Mononuclear cell (primary cell): ENCODE measurements at regions not wholly inside any gene's neighbourhood (a gene's known extent, or its start where the extent isn't known, plus 50 kb on each side); places are given as distances from the start of the nearest gene placed in this dataset.

ENCODE experiments used
- H3K27me3 ChIP-seq: 2 replicates; pipeline ENCODE4 v1.6.0; 2011; ENCODE audit warnings: low read length, control low read depth; ENCODE audit not compliant: insufficient read depth
- H3K4me1 ChIP-seq: 2 replicates; pipeline ENCODE4 v1.5.1; 2011; ENCODE audit warnings: mild to moderate bottlenecking, low read length, control low read depth; ENCODE audit not compliant: insufficient read depth
- H3K4me3 ChIP-seq: 2 replicates; pipeline ENCODE4 v1.5.1; 2011; ENCODE audit warnings: mild to moderate bottlenecking, low read length, moderate library complexity
- H3K9me3 ChIP-seq: 2 replicates; pipeline ENCODE4 v1.5.1; 2011; ENCODE audit warnings: low read depth, mild to moderate bottlenecking, control low read depth, low read length

DNA sequence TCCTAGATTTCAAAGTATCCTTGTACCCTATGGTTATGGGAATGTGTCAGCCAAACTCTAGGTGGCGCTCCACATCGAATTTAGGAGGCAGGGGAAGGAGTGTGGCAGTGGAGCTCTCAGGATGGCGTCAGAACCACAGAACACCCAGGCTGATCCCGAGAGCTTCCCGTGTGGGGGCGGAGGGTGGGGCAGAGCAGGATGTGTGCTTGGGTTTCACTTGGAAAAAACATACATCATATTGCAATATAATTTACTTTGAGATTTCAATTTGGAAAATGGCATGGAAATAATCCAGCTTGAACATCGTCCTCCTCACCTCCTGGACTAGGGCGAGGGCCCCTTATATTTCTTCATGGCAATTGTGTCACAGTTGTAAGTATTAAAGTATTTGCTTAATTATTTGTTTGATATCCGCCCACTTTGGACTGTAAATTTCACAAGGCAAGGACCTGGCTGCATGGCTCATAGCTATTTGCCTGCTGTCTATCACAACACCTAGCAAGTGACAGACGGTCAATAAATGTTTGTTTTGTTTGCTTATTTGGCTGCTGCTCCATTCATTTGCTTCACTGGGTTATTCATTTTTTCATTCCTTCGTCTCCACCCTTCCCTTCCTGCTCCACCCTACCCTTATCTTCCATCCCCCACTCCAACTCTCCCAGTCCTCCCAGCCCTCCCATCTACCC, 221.5 kb upstream of the HMGA2 start:
- H3K9me3 ChIP-seq, result no peaks in the 10 kb centered on the region

GRCh38 chr12:65603438-65604351, 220.6 kb upstream of the HMGA2 start:
- Histone ChIP-seq H3K4me3 (no peak overlapping the region), H3K27me3 (peaks cover 8% of the 10 kb centered on the region), H3K9me3 (no peaks in the 10 kb centered on the region), H3K4me1 (no peaks in the 10 kb centered on the region)

More for the DNA sequence above, 221.5 kb upstream of the HMGA2 start:
- Histone ChIP-seq H3K27me3 (peaks cover 8% of the 10 kb centered on the region), H3K4me3 (no peak overlapping the region), H3K4me1 (no peaks in the 10 kb centered on the region)

DNA sequence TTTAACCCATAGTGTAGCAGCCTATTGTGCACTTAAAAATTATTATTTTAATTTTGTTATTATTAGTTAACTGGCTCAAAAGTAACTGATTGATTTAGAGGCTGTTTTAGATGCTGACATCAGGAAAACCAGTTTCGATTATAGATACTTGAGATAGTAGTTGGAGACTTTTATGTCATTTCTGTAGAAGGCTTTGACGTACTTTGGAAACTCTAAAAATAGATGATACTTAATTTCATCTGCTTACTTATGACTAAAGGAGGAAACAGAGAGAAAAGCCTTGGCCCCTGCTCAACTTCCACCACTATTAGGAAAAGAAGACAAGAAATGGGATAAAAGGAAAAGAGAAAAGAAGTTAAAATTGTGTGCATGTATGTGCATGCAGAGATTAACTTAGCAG, 219.3 kb upstream of the HMGA2 start:
- Histone ChIP-seq H3K27me3 (peaks cover 8% of the 10 kb centered on the region), H3K9me3 (no peaks in the 10 kb centered on the region), H3K4me3 (no peak overlapping the region), H3K4me1 (no peaks in the 10 kb centered on the region)

DNA sequence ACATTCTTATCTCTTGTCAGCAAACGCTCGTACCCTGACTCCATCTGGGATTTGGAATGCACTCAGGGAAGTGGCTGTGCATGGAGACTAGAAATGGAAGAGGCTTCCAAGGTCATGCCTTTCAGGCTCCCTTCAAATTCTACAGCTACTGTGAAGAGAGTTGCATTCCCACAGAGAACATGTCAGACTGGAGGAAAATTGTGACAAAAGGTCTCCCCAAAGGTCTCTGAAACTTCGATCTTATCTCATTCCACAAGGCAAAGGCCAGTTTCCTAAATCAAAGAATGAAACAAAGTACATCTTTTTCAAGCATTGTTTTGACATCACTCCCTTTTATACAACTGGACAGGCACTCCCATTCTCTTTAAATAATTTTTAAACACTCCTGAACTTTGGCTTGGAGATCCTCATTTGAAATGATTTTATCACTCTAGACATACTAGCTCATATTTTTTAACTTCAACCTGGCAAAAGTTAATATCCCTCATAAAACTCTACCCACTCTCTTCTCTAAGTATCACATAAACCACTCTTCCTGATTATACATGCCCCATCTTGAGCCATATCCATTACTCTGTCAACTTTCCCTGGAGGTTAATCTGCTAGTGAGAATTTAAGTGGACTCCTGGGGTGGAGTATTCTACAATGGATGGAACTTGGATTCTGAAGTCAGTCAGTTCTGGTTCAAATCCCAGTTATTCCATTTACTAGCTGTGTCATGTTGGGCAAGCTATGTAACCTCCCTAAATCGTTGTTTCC, 218.1 kb upstream of the HMGA2 start:
- Histone ChIP-seq H3K27me3 (peaks cover 3% of the 10 kb centered on the region), H3K4me3 (no peak overlapping the region), H3K4me1 (no peaks in the 10 kb centered on the region), H3K9me3 (no peaks in the 10 kb centered on the region)

DNA sequence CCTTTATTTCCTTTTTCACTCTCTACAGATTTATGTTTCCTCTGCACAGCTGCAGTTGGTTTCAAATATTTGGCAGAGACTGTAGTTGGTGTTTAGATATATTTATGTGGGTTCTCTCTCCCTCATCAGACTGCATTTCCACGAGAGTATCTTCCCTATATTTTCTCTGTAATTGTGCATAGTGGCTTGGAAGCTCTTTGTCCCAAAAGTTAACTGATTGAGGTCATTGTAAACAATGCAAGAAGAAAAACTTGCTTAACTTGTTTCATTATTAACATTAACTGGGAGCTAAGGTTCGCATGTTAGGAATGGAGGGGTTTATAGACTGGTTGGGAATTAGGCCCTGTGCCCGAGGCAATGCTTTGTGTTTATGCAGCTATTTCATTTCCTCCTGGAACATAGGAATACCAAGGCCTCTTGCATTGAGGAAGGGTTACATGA, 216.9 kb upstream of the HMGA2 start:
- H3K4me1 ChIP-seq, result no peaks in the 10 kb centered on the region
- H3K27me3 ChIP-seq, result no peaks in the 10 kb centered on the region
- H3K9me3 ChIP-seq, result no peaks in the 10 kb centered on the region
- H3K4me3 ChIP-seq, result no peak overlapping the region

DNA sequence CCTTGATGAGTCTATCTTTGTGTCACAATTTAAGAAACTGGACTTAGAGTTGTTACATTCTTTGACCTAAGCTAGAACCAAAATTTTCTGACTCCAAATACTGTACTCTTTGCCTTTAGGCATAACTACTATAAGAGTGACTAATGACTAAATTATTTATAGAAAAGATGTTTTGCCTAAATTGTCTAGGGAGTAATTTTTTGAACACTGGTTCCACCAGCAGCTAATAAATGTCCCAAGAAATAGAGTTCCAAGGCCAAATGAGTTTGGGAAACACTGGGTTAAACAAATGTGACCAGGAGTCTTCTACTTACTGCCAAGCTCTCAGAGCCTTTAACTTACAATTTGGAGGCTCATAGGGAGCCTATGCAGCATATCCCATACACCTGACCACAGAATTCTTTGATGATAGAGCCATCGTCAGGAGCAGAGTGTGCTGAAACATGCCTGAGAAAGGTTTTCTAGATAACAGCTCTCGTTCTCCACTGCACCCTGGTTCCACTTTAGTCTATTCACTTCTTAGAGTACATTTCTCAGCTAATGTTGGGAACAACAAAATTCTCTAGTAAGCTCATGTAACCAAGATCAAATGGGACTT, 215.9 kb upstream of the HMGA2 start:
- no peaks in the 10 kb centered on the region for H3K4me1 ChIP-seq
- H3K9me3 ChIP-seq, result no peaks in the 10 kb centered on the region
- H3K4me3 ChIP-seq, result no peak overlapping the region
- H3K27me3 ChIP-seq, result no peaks in the 10 kb centered on the region

DNA sequence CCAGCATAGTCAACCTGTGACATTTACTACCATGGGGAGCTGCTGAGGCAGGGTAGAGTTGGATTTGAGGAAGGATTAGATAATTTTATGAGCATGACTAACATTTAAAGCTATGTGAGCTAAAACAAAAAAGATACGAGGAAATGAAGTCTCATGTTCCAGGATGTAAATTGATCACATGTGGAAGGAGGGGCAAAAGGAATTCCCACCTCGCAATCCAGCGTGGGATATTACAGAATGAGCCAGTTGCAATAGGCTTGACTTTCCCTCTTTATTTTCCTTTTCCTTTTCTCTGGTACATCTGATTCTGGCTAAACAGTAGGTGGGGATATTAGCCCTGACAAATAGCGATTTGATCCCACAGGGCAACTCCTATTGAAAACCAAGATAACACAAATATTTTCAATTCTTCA, 214.9 kb upstream of the HMGA2 start:
- Histone ChIP-seq H3K4me1 (no peaks in the 10 kb centered on the region), H3K27me3 (no peaks in the 10 kb centered on the region), H3K9me3 (no peaks in the 10 kb centered on the region), H3K4me3 (no peak overlapping the region)

DNA sequence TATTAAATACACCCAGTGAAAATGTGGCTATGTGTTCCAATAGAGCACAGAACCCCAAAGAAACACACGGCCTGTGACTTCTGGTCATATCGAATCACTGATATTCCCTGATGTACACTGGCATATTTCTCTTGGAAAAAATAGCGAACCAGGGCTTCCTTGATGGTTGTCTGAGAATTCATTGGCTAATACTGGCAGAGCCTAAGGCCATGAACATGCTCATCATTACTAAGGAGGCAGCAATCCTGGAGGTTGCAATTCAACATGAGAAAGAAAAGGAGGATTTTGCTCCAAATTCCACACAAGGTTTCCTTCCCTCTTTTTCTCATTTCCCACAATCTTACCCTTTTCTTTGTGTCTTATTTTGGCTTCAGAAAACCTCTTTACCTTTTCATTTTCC, 212.9 kb upstream of the HMGA2 start:
- no peaks in the 10 kb centered on the region for H3K27me3 ChIP-seq
- H3K4me3 ChIP-seq, result no peak overlapping the region
- H3K9me3 ChIP-seq, result no peaks in the 10 kb centered on the region
- no peaks in the 10 kb centered on the region for H3K4me1 ChIP-seq

DNA sequence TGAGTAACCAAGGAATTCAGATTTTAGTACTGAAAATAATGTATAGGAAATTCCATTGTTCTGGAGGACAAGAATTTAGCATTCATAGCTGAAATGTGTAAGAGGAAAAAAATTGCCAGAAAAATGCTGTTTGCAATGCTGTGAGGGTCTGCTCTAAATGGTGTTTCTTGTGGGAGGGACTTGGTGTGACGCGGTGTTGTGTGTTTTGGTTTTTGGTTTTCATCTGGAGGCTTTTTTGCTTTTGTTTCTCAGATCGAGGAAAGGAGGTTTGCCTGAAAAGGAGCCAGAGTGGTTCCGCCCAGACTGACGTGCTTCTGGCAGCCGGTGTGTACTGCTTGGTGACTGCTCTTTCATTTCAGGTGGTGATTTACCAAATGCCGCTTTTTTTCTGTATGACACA, 211.8 kb upstream of the HMGA2 start:
- Histone ChIP-seq H3K4me1 (no peaks in the 10 kb centered on the region), H3K9me3 (no peaks in the 10 kb centered on the region), H3K27me3 (no peaks in the 10 kb centered on the region), H3K4me3 (no peak overlapping the region)

GRCh38 chr12:65613692-65614091, 210.6 kb upstream of the HMGA2 start:
- Histone ChIP-seq H3K9me3 (no peaks in the 10 kb centered on the region), H3K27me3 (no peaks in the 10 kb centered on the region), H3K4me3 (no peak overlapping the region), H3K4me1 (no peaks in the 10 kb centered on the region)

GRCh38 chr12:65614259-65614889, 209.9 kb upstream of the HMGA2 start:
- no peaks in the 10 kb centered on the region for H3K4me1 ChIP-seq
- H3K9me3 ChIP-seq, result no peaks in the 10 kb centered on the region
- no peaks in the 10 kb centered on the region for H3K27me3 ChIP-seq
- no peak overlapping the region for H3K4me3 ChIP-seq

DNA sequence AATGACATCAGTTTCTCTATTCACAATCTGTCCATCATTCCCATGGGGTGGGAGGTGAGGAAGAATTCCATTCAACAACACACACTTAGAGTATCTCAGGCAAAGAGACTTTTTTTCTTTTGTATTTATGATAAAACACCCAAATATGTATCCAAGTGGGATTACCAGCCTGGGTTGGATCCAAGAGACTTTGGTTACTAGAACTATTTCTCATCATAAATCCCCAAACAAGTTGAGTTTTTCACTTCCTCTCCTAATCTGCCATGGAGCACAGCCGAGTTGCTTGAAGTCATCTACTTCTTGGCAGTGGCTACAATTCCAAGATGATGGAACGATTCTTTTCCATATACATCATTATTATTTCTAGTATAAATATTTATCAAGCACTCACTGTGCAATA, 209.2 kb upstream of the HMGA2 start:
- Histone ChIP-seq H3K4me1 (no peaks in the 10 kb centered on the region), H3K27me3 (no peaks in the 10 kb centered on the region), H3K9me3 (no peaks in the 10 kb centered on the region), H3K4me3 (no peak overlapping the region)

- Histone ChIP-seq H3K9me3 (no peaks in the 10 kb centered on the region), H3K4me1 (no peaks in the 10 kb centered on the region), H3K4me3 (no peak overlapping the region), H3K27me3 (no peaks in the 10 kb centered on the region)
These were observed 208.3 kb upstream of the HMGA2 start for GRCh38 chr12:65616022-65616421.

- H3K9me3 ChIP-seq, result no peaks in the 10 kb centered on the region
- no peaks in the 10 kb centered on the region for H3K4me1 ChIP-seq
- no peaks in the 10 kb centered on the region for H3K27me3 ChIP-seq
- no peak overlapping the region for H3K4me3 ChIP-seq
These were observed 205.7 kb upstream of the HMGA2 start for GRCh38 chr12:65618588-65618987.
